ENCODE measurements at regions not wholly inside any gene's neighbourhood (a gene's known extent, or its start where the extent isn't known, plus 50 kb on each side); places are given as distances from the start of the nearest gene placed in this dataset.

- Histone ChIP-seq H3K4me1 (ENCODE audit: low read depth, poor library complexity, severe bottlenecking) (no peaks in the 10 kb centered on the region), H2AFZ (ENCODE audit: low read depth) (no peak overlapping the region), H3K27ac (no peak overlapping the region), H3K9ac (no peak overlapping the region), H3K36me3 (ENCODE audit: insufficient read depth) (no peaks in the 10 kb centered on the region), H4K20me1 (ENCODE audit: insufficient read depth) (no peaks in the 10 kb centered on the region), H3K79me2 (ENCODE audit: insufficient read depth, low read depth) (no peaks in the 10 kb centered on the region), H3K27me3 (ENCODE audit: insufficient read depth, low read depth) (no peaks in the 10 kb centered on the region), H3K4me2 (no peak overlapping the region), H3K4me3 (IDR thresholded peaks at IDR 0.05; ENCODE audit: insufficient read depth, low read depth, low read length) (no peak overlapping the region)
- no peak for TF ChIP-seq CTCF (conservative IDR thresholded peaks at IDR 0.05; ENCODE audit: low read depth, low read length)
These were observed 99.5 kb upstream of the PCDH7 start for GRCh38 chr4:30620711-30621110.

GRCh38 chr4:30630431-30630830 is 89.7 kb upstream of the PCDH7 start:
- no peak overlapping the region for H3K27ac ChIP-seq
- no peak overlapping the region for H3K4me2 ChIP-seq
- H3K79me2 ChIP-seq (ENCODE audit: insufficient read depth, low read depth) = no peaks in the 10 kb centered on the region
- no peak overlapping the region for H3K9ac ChIP-seq
- no peaks in the 10 kb centered on the region for H4K20me1 ChIP-seq (ENCODE audit: insufficient read depth)
- no peak overlapping the region for H3K4me3 ChIP-seq (IDR thresholded peaks at IDR 0.05; ENCODE audit: insufficient read depth, low read depth, low read length)
- no peaks in the 10 kb centered on the region for H3K36me3 ChIP-seq (ENCODE audit: insufficient read depth)
- H3K4me1 ChIP-seq (ENCODE audit: low read depth, poor library complexity, severe bottlenecking) = no peaks in the 10 kb centered on the region
- no peak for TF ChIP-seq CTCF (conservative IDR thresholded peaks at IDR 0.05; ENCODE audit: low read depth, low read length)
- H3K27me3 ChIP-seq (ENCODE audit: insufficient read depth, low read depth) = no peaks in the 10 kb centered on the region
- no peak overlapping the region for H2AFZ ChIP-seq (ENCODE audit: low read depth)

GRCh38 chr4:30632751-30633150 is 87.4 kb upstream of the PCDH7 start:
- Histone ChIP-seq H2AFZ (ENCODE audit: low read depth) (no peak overlapping the region), H3K27me3 (ENCODE audit: insufficient read depth, low read depth) (no peaks in the 10 kb centered on the region), H3K27ac (no peak overlapping the region), H3K4me3 (IDR thresholded peaks at IDR 0.05; ENCODE audit: insufficient read depth, low read depth, low read length) (no peak overlapping the region), H3K4me2 (no peak overlapping the region), H3K4me1 (ENCODE audit: low read depth, poor library complexity, severe bottlenecking) (no peaks in the 10 kb centered on the region), H3K79me2 (ENCODE audit: insufficient read depth, low read depth) (no peaks in the 10 kb centered on the region), H3K9ac (no peak overlapping the region), H4K20me1 (ENCODE audit: insufficient read depth) (no peaks in the 10 kb centered on the region), H3K36me3 (ENCODE audit: insufficient read depth) (no peaks in the 10 kb centered on the region)
- no peak for TF ChIP-seq CTCF (conservative IDR thresholded peaks at IDR 0.05; ENCODE audit: low read depth, low read length)

GRCh38 chr4:30641345-30641744 is 78.8 kb upstream of the PCDH7 start:
- H4K20me1 ChIP-seq (ENCODE audit: insufficient read depth) = no peaks in the 10 kb centered on the region
- H3K4me3 ChIP-seq (IDR thresholded peaks at IDR 0.05; ENCODE audit: insufficient read depth, low read depth, low read length) = no peak overlapping the region
- no peaks in the 10 kb centered on the region for H3K36me3 ChIP-seq (ENCODE audit: insufficient read depth)
- H3K9ac ChIP-seq = no peak overlapping the region
- H3K27ac ChIP-seq = no peak overlapping the region
- H3K27me3 ChIP-seq (ENCODE audit: insufficient read depth, low read depth) = no peaks in the 10 kb centered on the region
- H3K4me1 ChIP-seq (ENCODE audit: low read depth, poor library complexity, severe bottlenecking) = no peaks in the 10 kb centered on the region
- no peak overlapping the region for H2AFZ ChIP-seq (ENCODE audit: low read depth)
- no peaks in the 10 kb centered on the region for H3K79me2 ChIP-seq (ENCODE audit: insufficient read depth, low read depth)
- TF ChIP-seq CTCF (conservative IDR thresholded peaks at IDR 0.05; ENCODE audit: low read depth, low read length) = no peak
- no peak overlapping the region for H3K4me2 ChIP-seq

GRCh38 chr4:30642567-30642966 is 77.6 kb upstream of the PCDH7 start:
- no peak overlapping the region for H3K9ac ChIP-seq
- TF ChIP-seq CTCF (conservative IDR thresholded peaks at IDR 0.05; ENCODE audit: low read depth, low read length) = no peak
- H3K79me2 ChIP-seq (ENCODE audit: insufficient read depth, low read depth) = no peaks in the 10 kb centered on the region
- no peak overlapping the region for H3K4me3 ChIP-seq (IDR thresholded peaks at IDR 0.05; ENCODE audit: insufficient read depth, low read depth, low read length)
- no peaks in the 10 kb centered on the region for H3K4me1 ChIP-seq (ENCODE audit: low read depth, poor library complexity, severe bottlenecking)
- H4K20me1 ChIP-seq (ENCODE audit: insufficient read depth) = no peaks in the 10 kb centered on the region
- no peaks in the 10 kb centered on the region for H3K27me3 ChIP-seq (ENCODE audit: insufficient read depth, low read depth)
- H2AFZ ChIP-seq (ENCODE audit: low read depth) = no peak overlapping the region
- no peaks in the 10 kb centered on the region for H3K36me3 ChIP-seq (ENCODE audit: insufficient read depth)
- H3K4me2 ChIP-seq = no peak overlapping the region
- H3K27ac ChIP-seq = no peak overlapping the region

Measured in KMS-11 (cell line).